ENCODE measurements at regions not wholly inside any gene's neighbourhood (a gene's known extent, or its start where the extent isn't known, plus 50 kb on each side); places are given as distances from the start of the nearest gene placed in this dataset.

DNA sequence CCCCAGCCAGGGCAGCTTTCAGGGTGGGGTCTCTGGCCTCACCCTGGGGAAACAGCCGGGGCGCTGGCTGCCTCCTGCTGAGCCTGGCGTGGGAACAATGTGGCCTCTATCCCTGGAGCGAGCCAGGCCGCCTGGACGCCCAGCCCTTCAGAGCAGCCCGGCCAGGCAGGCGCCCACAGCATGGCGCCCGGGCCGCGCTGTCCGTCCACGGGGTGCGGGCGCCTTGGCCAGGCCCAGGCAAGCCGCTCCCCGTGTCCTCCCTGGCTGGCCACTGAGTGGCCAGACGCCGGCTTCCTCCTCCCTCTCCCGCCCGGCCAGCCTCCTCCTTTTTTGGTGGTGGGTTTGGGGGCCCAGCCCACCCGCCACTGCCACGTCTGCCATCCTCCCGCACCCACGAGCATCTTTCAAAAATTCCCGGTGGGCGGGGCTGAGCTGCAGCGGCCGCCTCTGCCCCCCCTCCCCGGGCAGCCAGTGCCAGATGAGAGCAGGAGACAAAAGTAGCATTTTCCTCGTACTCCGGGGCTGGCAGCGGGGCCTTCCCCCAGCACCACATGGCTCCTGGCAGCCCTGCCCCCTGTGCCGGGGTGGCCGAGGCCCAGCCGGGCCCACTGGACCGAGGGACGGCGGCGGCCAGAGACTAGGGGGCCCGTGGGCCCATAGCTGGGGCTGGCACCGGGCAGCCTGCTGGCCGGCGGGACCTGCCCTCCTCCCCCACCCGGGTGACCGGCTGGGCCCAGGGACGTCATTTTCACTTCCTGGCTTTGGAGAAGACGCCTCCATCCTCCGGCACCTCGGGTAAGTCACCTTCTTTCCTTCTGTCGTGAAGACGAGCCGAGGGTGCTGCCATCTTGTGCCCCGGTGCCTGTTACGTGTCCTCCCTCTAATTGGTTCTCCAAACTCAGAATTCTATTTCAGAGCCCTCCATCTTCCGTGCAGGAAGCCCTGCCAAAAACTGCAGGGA lies 70.2 kb upstream of the PPARA start:
- TF ChIP-seq, protein P1, sequence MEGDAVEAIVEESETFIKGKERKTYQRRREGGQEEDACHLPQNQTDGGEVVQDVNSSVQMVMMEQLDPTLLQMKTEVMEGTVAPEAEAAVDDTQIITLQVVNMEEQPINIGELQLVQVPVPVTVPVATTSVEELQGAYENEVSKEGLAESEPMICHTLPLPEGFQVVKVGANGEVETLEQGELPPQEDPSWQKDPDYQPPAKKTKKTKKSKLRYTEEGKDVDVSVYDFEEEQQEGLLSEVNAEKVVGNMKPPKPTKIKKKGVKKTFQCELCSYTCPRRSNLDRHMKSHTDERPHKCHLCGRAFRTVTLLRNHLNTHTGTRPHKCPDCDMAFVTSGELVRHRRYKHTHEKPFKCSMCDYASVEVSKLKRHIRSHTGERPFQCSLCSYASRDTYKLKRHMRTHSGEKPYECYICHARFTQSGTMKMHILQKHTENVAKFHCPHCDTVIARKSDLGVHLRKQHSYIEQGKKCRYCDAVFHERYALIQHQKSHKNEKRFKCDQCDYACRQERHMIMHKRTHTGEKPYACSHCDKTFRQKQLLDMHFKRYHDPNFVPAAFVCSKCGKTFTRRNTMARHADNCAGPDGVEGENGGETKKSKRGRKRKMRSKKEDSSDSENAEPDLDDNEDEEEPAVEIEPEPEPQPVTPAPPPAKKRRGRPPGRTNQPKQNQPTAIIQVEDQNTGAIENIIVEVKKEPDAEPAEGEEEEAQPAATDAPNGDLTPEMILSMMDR (IDR thresholded peaks at IDR 0.05): no peak
- peak; percentile 46 to 69 for TF ChIP-seq POLR2A (IDR thresholded peaks at IDR 0.05)

All from adrenal gland (tissue), 5 donors.